GM18498 (cell line): ENCODE measurements at regions not wholly inside any gene's neighbourhood (a gene's known extent, or its start where the extent isn't known, plus 50 kb on each side); places are given as distances from the start of the nearest gene placed in this dataset.

Experiments used
- ATAC-seq: cut with Tn5 transposase; IDR thresholded peaks from one replicate; pipeline ENCODE4 v1.9.1; 2021; ENCODE audit warnings: mild to moderate bottlenecking, moderate library complexity; ENCODE audit not compliant: unreplicated experiment

GRCh38 chr5:82330530-82331270, 52.5 kb upstream of the RPS23 start:
- no peak for ATAC-seq

GRCh38 chr5:82329393-82329792, 51.2 kb upstream of the RPS23 start:
- ATAC-seq = no peak
